ENCODE measurements at regions not wholly inside any gene's neighbourhood (a gene's known extent, or its start where the extent isn't known, plus 50 kb on each side); places are given as distances from the start of the nearest gene placed in this dataset.

- H3K4me3 ChIP-seq (replicated peaks in 1 of 3; ENCODE audit: insufficient read depth in 1 of 3, low read depth in 1 of 3, low read length in 3 of 3) = no peak overlapping the region
- TF ChIP-seq POLR2A (IDR thresholded peaks at IDR 0.05; ENCODE audit: low read depth, low read length) = no peak
- TF ChIP-seq GATA2 (IDR thresholded peaks at IDR 0.05; ENCODE audit: insufficient read depth, insufficient read length, low read depth, low read length) = no peak
- TF ChIP-seq POLR2AphosphoS5 (IDR thresholded peaks at IDR 0.05; ENCODE audit: insufficient read depth, low read depth, low read length) = no peak
- TF ChIP-seq JUN (IDR thresholded peaks at IDR 0.05; ENCODE audit: borderline replicate concordance, insufficient read depth, insufficient read length, low read depth) = no peak
- no peak for TF ChIP-seq FOS (IDR thresholded peaks at IDR 0.05; ENCODE audit: borderline replicate concordance, insufficient read depth, low read length)
- no peak for TF ChIP-seq MYC (IDR thresholded peaks at IDR 0.05; ENCODE audit: low read depth, low read length)
- no peak for TF ChIP-seq EZH2 (IDR thresholded peaks at IDR 0.05; ENCODE audit: borderline replicate concordance, low read depth, low read length, severe bottlenecking)
- TF ChIP-seq CTCF (IDR thresholded peaks at IDR 0.05; ENCODE audit: extremely low read depth in 1 of 2, insufficient read depth in 1 of 2, low read depth in 1 of 2, low read length in 2 of 2) = no peak
- TF ChIP-seq, protein P1, sequence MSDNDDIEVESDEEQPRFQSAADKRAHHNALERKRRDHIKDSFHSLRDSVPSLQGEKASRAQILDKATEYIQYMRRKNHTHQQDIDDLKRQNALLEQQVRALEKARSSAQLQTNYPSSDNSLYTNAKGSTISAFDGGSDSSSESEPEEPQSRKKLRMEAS (IDR thresholded peaks at IDR 0.05; ENCODE audit: insufficient read depth, insufficient read length) = no peak
- intact Hi-C loops (cut with micrococcal nuclease) (no loop called here), dilution Hi-C loops (cut with MboI; ENCODE audit: extremely low pct_ligation_motif_present, low sequenced_read_pairs) (no loop called here)
- H3K9me1 ChIP-seq (replicated peaks; ENCODE audit: control insufficient read depth, extremely low read depth, insufficient read depth, low read length) = no peaks in the 10 kb centered on the region
- no peak overlapping the region for H3K9ac ChIP-seq (replicated peaks; ENCODE audit: extremely low read depth, insufficient read depth, low read length)
- no peaks in the 10 kb centered on the region for H3K27me3 ChIP-seq (ENCODE audit: control insufficient read depth in 2 of 2, insufficient read depth in 2 of 2, low read length in 2 of 2)
- no peaks in the 10 kb centered on the region for H4K20me1 ChIP-seq (replicated peaks; ENCODE audit: control insufficient read depth, extremely low read depth, insufficient read depth, low read length)
- no peaks in the 10 kb centered on the region for H3K9me3 ChIP-seq (replicated peaks; ENCODE audit: control insufficient read depth, insufficient read depth, low read length)
- no peak overlapping the region for H3K4me2 ChIP-seq (ENCODE audit: insufficient read depth, low read length)
- no peak overlapping the region for H2AFZ ChIP-seq (ENCODE audit: low read depth, low read length)
- no TSS peak for BruUV-seq (replicated peaks)
- CTCF ChIA-PET = no interaction called here
- FAIRE-seq = no peak
- H3K36me3 ChIP-seq (ENCODE audit: control insufficient read depth in 2 of 2, extremely low read depth in 1 of 2, insufficient read depth in 2 of 2, low read length in 2 of 2) = no peaks in the 10 kb centered on the region
- no peaks in the 10 kb centered on the region for H3K4me1 ChIP-seq (ENCODE audit: control insufficient read depth, extremely low read depth, insufficient read depth, low read length)
- no peaks in the 10 kb centered on the region for H3K79me2 ChIP-seq (ENCODE audit: control insufficient read depth, insufficient read depth, low read length)
- POLR2A ChIA-PET = no interaction called here
- no peak for DNase-seq (ENCODE audit: low read depth, low spot score)
- H3K27ac ChIP-seq (ENCODE audit: insufficient read depth, low read depth, low read length) = no peak overlapping the region
Observed at GRCh38 chr11:119908573-119908904, 179.5 kb upstream of the NECTIN1 start.

All from endothelial cell of umbilical vein (primary cell).